Uterus (tissue), 3 donors: ENCODE measurements at regions not wholly inside any gene's neighbourhood (a gene's known extent, or its start where the extent isn't known, plus 50 kb on each side); places are given as distances from the start of the nearest gene placed in this dataset.
"Not testable (repeated sequence)": the region's sequence is repeated elsewhere in the genome, so short reads cannot be mapped to it uniquely, and the experiment has no call there.

Source experiments
- DNase-seq, 2 donors: peaks; one replicate each; pipeline ENCODE4 v3.0.0-alpha.2; 2019 to 2020
- H3K27ac ChIP-seq, 2 donors: fragments of 200-600 bp; sonication (generic); 1 replicate in 1 of 2; 2 replicates in 1 of 2; pipeline ENCODE4 v1.5.1; 2016 to 2018
- H3K27me3 ChIP-seq, 2 donors: fragments of 200-600 bp; sonication (generic); one replicate each; pipeline ENCODE4 v1.5.1; 2018 to 2019; ENCODE audit warnings: control low read depth in 1 of 2
- H3K36me3 ChIP-seq, 2 donors: fragments of 200-600 bp; sonication (generic); one replicate each; pipeline ENCODE4 v1.5.1; 2019; ENCODE audit warnings: control low read depth in 1 of 2
- H3K4me1 ChIP-seq, 2 donors: fragments of 200-600 bp; sonication (generic); one replicate each; pipeline ENCODE4 v1.5.1; 2018 to 2019; ENCODE audit warnings: control low read depth in 1 of 2
- H3K4me3 ChIP-seq, 2 donors: fragments of 200-600 bp; sonication (generic); 1 replicate in 1 of 2; 2 replicates in 1 of 2; pipeline ENCODE4 v1.5.1; 2018 to 2019; ENCODE audit warnings: mild to moderate bottlenecking in 1 of 2
- H3K9me3 ChIP-seq, 2 donors: fragments of 200-600 bp; sonication (generic); one replicate each; pipeline ENCODE4 v1.5.1; 2019; ENCODE audit warnings: control low read depth in 1 of 2
- POLR2A ChIP-seq, 2 donors: fragments of 450-650 bp; IDR thresholded peaks; one replicate each; pipeline ENCODE4 v1.6.1; 2016; ENCODE audit warnings: antibody characterized with exemption in 2 of 2, mild to moderate bottlenecking in 1 of 2, moderate library complexity in 1 of 2
- intact Hi-C: fragments of 100-400 bp; cut with DNase I; formaldehyde crosslinking; loops from one replicate; pipeline ENCODE4 v1.15.1; 2023; ENCODE audit warnings: low total_unique reads
- TF ChIP-seq, protein P1 (sequence below), 4 experiments: fragments of 200-600 bp in 2 of 4; fragments of 450-650 bp in 2 of 4; sonication (generic) in 2 of 4; IDR thresholded peaks; one replicate each; pipeline ENCODE4 v1.5.1; 2016 to 2019; ENCODE audit warnings: antibody characterized with exemption in 4 of 4, mild to moderate bottlenecking in 2 of 4, moderate library complexity in 1 of 4
- donor health status: DM: yes; HTN: yes; CAD: no.

DNA sequence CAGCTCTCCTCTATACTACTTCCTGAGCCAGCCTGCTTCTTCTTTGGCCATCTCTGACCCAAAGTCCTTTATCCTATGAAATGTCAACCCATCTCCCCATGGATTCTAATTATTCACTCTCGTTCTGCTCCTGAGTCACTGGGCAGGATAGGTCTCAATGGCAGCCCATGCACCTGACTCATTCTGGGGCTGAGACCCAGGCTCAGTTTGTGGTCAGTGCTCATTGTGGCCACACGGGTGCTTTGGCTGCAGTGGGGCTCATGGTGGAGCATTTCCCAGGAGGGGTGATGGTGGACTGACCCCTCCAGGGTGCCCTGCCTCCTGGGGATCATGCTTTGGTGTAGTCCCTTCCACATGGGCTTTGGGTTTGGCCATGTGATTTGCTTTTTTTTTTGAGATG is 154.8 kb upstream of the WSCD1 start:
- H3K4me1 ChIP-seq, result no peaks in the 10 kb centered on the region
- DNase-seq, result no peak

DNA sequence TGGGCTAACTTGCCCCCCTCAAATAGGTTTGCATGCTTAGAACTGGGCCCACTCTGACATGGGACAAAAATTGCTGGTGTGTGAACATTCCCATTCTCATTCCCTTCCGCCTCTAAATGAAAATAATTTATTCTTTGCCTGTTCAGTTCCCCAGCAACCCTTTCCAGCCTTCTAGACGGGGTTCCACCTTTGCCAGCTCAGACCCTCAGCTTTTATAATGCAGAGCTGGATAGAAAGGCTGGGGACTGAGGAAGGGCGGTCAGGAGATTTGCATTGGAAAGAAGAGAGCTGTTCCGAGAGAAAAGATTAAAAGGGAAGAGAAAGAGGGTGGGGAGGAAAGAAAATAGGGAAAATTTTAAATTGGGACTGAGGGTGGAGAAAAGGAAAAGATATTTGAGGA is 151.1 kb upstream of the WSCD1 start:
- no peaks in the 10 kb centered on the region for H3K36me3 ChIP-seq
- H3K4me1 ChIP-seq, result no peaks in the 10 kb centered on the region
- no peaks in the 10 kb centered on the region for H3K27me3 ChIP-seq
- intact Hi-C loops, result no loop called here
- no peak overlapping the region for H3K27ac ChIP-seq
- TF ChIP-seq, protein P1, sequence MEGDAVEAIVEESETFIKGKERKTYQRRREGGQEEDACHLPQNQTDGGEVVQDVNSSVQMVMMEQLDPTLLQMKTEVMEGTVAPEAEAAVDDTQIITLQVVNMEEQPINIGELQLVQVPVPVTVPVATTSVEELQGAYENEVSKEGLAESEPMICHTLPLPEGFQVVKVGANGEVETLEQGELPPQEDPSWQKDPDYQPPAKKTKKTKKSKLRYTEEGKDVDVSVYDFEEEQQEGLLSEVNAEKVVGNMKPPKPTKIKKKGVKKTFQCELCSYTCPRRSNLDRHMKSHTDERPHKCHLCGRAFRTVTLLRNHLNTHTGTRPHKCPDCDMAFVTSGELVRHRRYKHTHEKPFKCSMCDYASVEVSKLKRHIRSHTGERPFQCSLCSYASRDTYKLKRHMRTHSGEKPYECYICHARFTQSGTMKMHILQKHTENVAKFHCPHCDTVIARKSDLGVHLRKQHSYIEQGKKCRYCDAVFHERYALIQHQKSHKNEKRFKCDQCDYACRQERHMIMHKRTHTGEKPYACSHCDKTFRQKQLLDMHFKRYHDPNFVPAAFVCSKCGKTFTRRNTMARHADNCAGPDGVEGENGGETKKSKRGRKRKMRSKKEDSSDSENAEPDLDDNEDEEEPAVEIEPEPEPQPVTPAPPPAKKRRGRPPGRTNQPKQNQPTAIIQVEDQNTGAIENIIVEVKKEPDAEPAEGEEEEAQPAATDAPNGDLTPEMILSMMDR (IDR thresholded peaks at IDR 0.05), result no peak
- TF ChIP-seq POLR2A (IDR thresholded peaks at IDR 0.05), result no peak
- no peak for DNase-seq
- H3K4me3 ChIP-seq, result no peak overlapping the region
- no peaks in the 10 kb centered on the region for H3K9me3 ChIP-seq

More for the DNA sequence above, 154.8 kb upstream of the WSCD1 start:
- H3K9me3 ChIP-seq, result no peaks in the 10 kb centered on the region
- H3K27me3 ChIP-seq, result no peaks in the 10 kb centered on the region
- intact Hi-C loops, result no loop called here
- TF ChIP-seq POLR2A (IDR thresholded peaks at IDR 0.05), result no peak
- TF ChIP-seq, protein P1 (IDR thresholded peaks at IDR 0.05), result no peak
- no peak overlapping the region for H3K4me3 ChIP-seq
- no peak overlapping the region for H3K27ac ChIP-seq
- H3K36me3 ChIP-seq, result no peaks in the 10 kb centered on the region

DNA sequence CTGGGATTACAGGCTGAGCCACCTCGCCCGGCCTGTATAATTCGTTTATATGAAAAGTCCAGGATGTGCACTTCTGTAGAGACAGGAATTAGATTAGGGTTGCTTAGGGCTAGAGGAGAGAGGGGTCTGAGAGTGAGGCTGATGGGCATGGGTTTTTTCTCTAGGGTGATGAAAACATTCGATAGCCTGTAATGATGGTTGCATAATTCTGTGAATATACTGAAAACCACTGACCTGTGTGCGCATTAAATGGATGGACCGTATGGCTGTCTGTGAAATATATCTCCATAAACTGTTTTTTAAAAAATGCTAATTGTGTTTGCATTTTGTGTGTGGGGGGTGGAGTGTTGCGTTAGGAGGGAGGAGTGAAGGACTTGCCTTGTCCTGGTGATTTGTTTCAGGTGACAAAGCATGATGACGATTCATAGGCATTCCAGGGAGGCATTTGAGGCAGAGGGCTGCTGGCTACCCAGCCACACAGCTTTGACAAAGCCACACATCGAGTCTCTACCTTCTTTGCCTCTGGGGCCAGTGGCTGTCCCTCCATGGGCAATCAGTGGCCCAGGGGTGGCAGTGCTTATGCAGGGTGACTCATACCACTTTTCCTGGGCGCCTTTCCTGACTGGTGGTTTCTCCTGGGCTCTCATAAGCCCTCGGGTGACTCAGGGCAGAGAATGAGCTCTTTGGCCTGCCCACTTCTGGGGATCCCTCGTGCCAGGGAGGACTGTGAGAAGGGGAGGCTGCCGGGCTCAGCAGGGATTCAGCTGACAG is 148.5 kb upstream of the WSCD1 start:
- intact Hi-C loops, result no loop called here
- no peaks in the 10 kb centered on the region for H3K36me3 ChIP-seq
- TF ChIP-seq POLR2A (IDR thresholded peaks at IDR 0.05), result no peak
- TF ChIP-seq, protein P1 (IDR thresholded peaks at IDR 0.05), result no peak
- H3K27me3 ChIP-seq, result no peaks in the 10 kb centered on the region
- H3K27ac ChIP-seq, result no peak overlapping the region
- no peak for DNase-seq
- H3K4me1 ChIP-seq, result no peaks in the 10 kb centered on the region
- no peaks in the 10 kb centered on the region for H3K9me3 ChIP-seq
- no peak overlapping the region for H3K4me3 ChIP-seq

DNA sequence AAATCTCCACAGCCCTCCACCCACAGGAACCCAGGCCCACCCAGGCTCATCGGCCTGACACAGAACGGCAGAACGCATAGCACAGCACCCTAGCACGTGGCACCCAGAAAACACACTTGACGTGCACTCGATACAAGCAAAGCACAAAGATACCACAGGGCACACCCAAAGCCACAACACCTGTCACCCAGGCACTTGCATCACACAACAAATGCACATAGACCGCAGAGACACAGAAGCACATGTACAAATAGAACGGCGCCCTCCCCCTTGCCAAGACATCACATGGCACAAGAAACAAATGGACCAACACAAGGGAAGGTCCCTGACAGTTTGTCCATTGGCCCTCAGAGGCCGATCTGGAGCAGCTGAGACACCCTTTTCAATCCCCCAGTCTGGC is 147.7 kb upstream of the WSCD1 start:
- no peaks in the 10 kb centered on the region for H3K9me3 ChIP-seq
- TF ChIP-seq, protein P1 (IDR thresholded peaks at IDR 0.05), result no peak
- no peak for TF ChIP-seq POLR2A (IDR thresholded peaks at IDR 0.05)
- no peak overlapping the region for H3K27ac ChIP-seq
- no peak for DNase-seq
- no peak overlapping the region for H3K4me3 ChIP-seq
- H3K36me3 ChIP-seq, result no peaks in the 10 kb centered on the region
- H3K4me1 ChIP-seq, result no peaks in the 10 kb centered on the region
- intact Hi-C loops, result no loop called here
- H3K27me3 ChIP-seq, result no peaks in the 10 kb centered on the region

DNA sequence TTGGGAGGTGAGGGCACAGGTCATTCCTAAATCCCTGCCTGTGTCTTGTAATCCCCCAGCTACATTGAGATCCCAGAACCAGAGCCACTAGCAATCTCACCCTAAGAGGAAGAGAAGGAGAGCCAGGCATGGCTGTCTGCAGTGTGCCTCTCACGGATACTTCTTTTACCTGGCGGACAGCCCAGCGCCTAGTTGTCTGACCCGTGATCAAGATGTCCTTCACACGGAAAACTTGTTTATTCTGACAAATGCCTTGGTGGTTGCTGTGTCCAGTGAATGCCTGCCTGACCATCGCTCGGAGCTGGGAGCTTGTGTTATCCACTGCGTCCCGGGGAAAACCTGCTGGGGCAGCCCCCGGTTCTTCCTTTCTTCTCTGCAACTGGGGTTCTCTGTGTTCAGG is 140.5 kb upstream of the WSCD1 start:
- intact Hi-C loops, result no loop called here

DNA sequence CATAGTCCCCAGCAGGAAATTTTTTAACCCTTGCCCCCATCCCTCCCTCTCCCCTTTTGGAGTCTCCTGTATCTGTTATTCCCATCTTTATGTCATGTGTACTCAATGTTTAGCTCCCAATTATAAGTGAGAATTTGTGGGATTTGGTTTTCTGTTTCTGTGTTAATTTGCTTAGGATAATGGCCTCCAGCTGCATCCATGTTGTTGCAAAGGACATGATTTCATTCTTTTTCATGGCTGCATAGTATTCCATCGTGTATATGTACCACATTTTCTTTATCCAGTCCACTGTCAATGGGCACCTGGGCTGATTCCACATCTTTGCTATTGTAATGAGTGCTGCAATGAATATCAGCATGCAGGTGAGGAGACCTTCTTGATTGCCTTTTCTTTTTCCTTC is 139.6 kb upstream of the WSCD1 start:
- H3K27ac ChIP-seq, intact Hi-C loops, DNase-seq, H3K9me3 ChIP-seq, H3K4me1 ChIP-seq, H3K27me3 ChIP-seq, H3K4me3 ChIP-seq, H3K36me3 ChIP-seq: not testable (repeated sequence)

More for the DNA sequence above, 140.5 kb upstream of the WSCD1 start:
- no peaks in the 10 kb centered on the region for H3K9me3 ChIP-seq
- no peak overlapping the region for H3K27ac ChIP-seq
- no peak for TF ChIP-seq POLR2A (IDR thresholded peaks at IDR 0.05)
- TF ChIP-seq, protein P1 (IDR thresholded peaks at IDR 0.05), result no peak
- H3K4me1 ChIP-seq, result no peaks in the 10 kb centered on the region
- no peaks in the 10 kb centered on the region for H3K36me3 ChIP-seq
- H3K4me3 ChIP-seq, result no peak overlapping the region
- DNase-seq, result no peak
- H3K27me3 ChIP-seq, result no peaks in the 10 kb centered on the region
